Pancreas (tissue), 10 donors: ENCODE measurements at regions not wholly inside any gene's neighbourhood (a gene's known extent, or its start where the extent isn't known, plus 50 kb on each side); places are given as distances from the start of the nearest gene placed in this dataset.

Experiments used
- ATAC-seq, 4 donors: fragments of 200-7000 bp; cut with Tn5 transposase; one replicate each; pipeline versions ENCODE4 v1.8.0 to v1.9.1; 2020; ENCODE audit warnings: mild to moderate bottlenecking in 4 of 4, moderate library complexity in 4 of 4
- DNase-seq, 6 donors: peaks; one replicate each; pipeline ENCODE4 v3.0.0-alpha.2; 2020
- FAIRE-seq: peaks from 2 replicates; lab custom pipeline; 2012; peaks lifted over from hg19 to GRCh38; lab: Jason Lieb, UNC
- H3K27ac ChIP-seq, 4 donors: fragments of 200-600 bp; sonication (generic); 1 replicate in 3 of 4; 2 replicates in 1 of 4; pipeline versions ENCODE4 v1.5.0 to v1.8.0; 2020
- H3K27me3 ChIP-seq, 4 donors: fragments of 200-600 bp; one replicate each; pipeline ENCODE4 v1.8.0; 2021
- H3K36me3 ChIP-seq, 3 donors: fragments of 200-600 bp; sonication (generic) in 1 of 3; one replicate each; pipeline versions ENCODE4 v1.5.0 to v1.8.0; 2020 to 2021
- H3K4me1 ChIP-seq, 3 donors: fragments of 200-600 bp; one replicate each; pipeline ENCODE4 v1.8.0; 2021
- H3K4me3 ChIP-seq, 4 donors: fragments of 200-600 bp; sonication (generic) in 2 of 4; one replicate each; pipeline versions ENCODE4 v1.5.0 to v1.8.0; 2020 to 2021
- H3K9me3 ChIP-seq, 4 donors: fragments of 200-600 bp; one replicate each; pipeline ENCODE4 v1.8.0; 2021
- CTCF ChIP-seq, 4 donors: fragments of 200-600 bp; sonication (generic) in 3 of 4; IDR thresholded peaks; one replicate each; pipeline versions ENCODE4 v1.5.0 to v1.8.0; 2021; ENCODE audit warnings: antibody characterized with exemption in 4 of 4
- WGBS, 2 donors: extraction: QIAGEN DNeasy Blood & Tissue Kit; methylation state at CpG; one replicate each; pipeline ENCODE4 v1.1.7; 2013; 5-methylcytosine and 5-hydroxymethylcytosine counted together
- intact Hi-C, 3 donors: fragments of 100-400 bp; cut with DNase I; formaldehyde crosslinking; loops; one replicate each; pipeline versions ENCODE4 v1.11.1 to v1.14.2; 2022
- donor health status: healthy with polysubstance abuse.
- donor health status: DM: no; HTN: no; CAD: no; lungs with moderate emphysema.
- donor health status: DM: no; HTN: no; CAD: no.
- donor health status: control.
- donor health status: control.
- donor health status: Bipolar disorder and iron deficiency.
- donor health status: DM: yes; HTN: yes; CAD: no.
- donor health status: DM: no; HTN: no; CAD: no.
- donor health status: DM: no; HTN: no; CAD: no.
- donor health status: DM: yes; HTN: yes; CAD: no.

- intact Hi-C loops: loop anchor here in 1 of 3 donors (10.0 kb wide), 1 partner anchor 532 kb away; no protein-coding TSS in a partner anchor
- FAIRE-seq: no peak
- peak in 3 of 4 donors; percentile 15 to 20 (median 20) for TF ChIP-seq CTCF (IDR thresholded peaks at IDR 0.05)
- H3K36me3 ChIP-seq: no peaks in the 10 kb centered on the region
- no peaks in the 10 kb centered on the region for H3K27me3 ChIP-seq
- no peak for ATAC-seq
- no peak overlapping the region for H3K4me3 ChIP-seq
- H3K27ac ChIP-seq: no peak overlapping the region
- 52 to 56% methylated on average over 3 of the region's 3 CpGs for WGBS, 2 donors
- no peaks in the 10 kb centered on the region for H3K4me1 ChIP-seq
- DNase-seq: no peak
- no peaks in the 10 kb centered on the region for H3K9me3 ChIP-seq
Measured at GRCh38 chr11:82676483-82677094, 57.1 kb downstream of the FAM181B start.

- FAIRE-seq: no peak
- 62 to 65% methylated on average over 5 of the region's 5 CpGs for WGBS, 2 donors
Measured at GRCh38 chr11:82675838-82676237, 57.8 kb downstream of the FAM181B start.

GRCh38 chr11:82673631-82674030 lies 60.0 kb downstream of the FAM181B start:
- DNase-seq (no peak), FAIRE-seq (no peak), ATAC-seq (no peak)
- no peak for TF ChIP-seq CTCF (IDR thresholded peaks at IDR 0.05)
- H3K27me3 ChIP-seq: no peaks in the 10 kb centered on the region
- intact Hi-C loops: loop anchor here in 1 of 3 donors (10.0 kb wide), 1 partner anchor 529 kb away; no protein-coding TSS in a partner anchor
- H3K27ac ChIP-seq: no peak overlapping the region
- no peaks in the 10 kb centered on the region for H3K9me3 ChIP-seq
- H3K4me1 ChIP-seq: no peaks in the 10 kb centered on the region
- H3K36me3 ChIP-seq: no peaks in the 10 kb centered on the region
- WGBS, 2 donors: 61 to 80% methylated on average over 3 of the region's 3 CpGs
- no peak overlapping the region for H3K4me3 ChIP-seq

More at GRCh38 chr11:82675838-82676237, 57.8 kb downstream of the FAM181B start:
- intact Hi-C loops: loop anchor here in 1 of 3 donors (10.0 kb wide), 1 partner anchor 531 kb away; no protein-coding TSS in a partner anchor
- DNase-seq (no peak), ATAC-seq (no peak)
- Histone ChIP-seq H3K9me3 (no peaks in the 10 kb centered on the region), H3K4me1 (no peaks in the 10 kb centered on the region), H3K27ac (no peak overlapping the region), H3K4me3 (no peak overlapping the region), H3K27me3 (no peaks in the 10 kb centered on the region), H3K36me3 (no peaks in the 10 kb centered on the region)
- TF ChIP-seq CTCF (IDR thresholded peaks at IDR 0.05): no peak

- Histone ChIP-seq H3K27ac (no peak overlapping the region), H3K4me3 (no peak overlapping the region), H3K36me3 (no peaks in the 10 kb centered on the region), H3K27me3 (no peaks in the 10 kb centered on the region), H3K9me3 (no peaks in the 10 kb centered on the region), H3K4me1 (no peaks in the 10 kb centered on the region)
- 75% methylated on average over 1 of the region's 1 CpG for WGBS, 2 donors
- intact Hi-C loops: loop anchor here in 1 of 3 donors (10.0 kb wide), 1 partner anchor 527 kb away; no protein-coding TSS in a partner anchor
- TF ChIP-seq CTCF (IDR thresholded peaks at IDR 0.05): no peak
- ATAC-seq (no peak), DNase-seq (no peak), FAIRE-seq (no peak)
Measured at GRCh38 chr11:82671451-82671850, 62.2 kb downstream of the FAM181B start.

- no peaks in the 10 kb centered on the region for H3K9me3 ChIP-seq
- DNase-seq (no peak), FAIRE-seq (no peak), ATAC-seq (no peak)
- H3K4me3 ChIP-seq: no peak overlapping the region
- H3K27ac ChIP-seq: no peak overlapping the region
- no peaks in the 10 kb centered on the region for H3K27me3 ChIP-seq
- no peak for TF ChIP-seq CTCF (IDR thresholded peaks at IDR 0.05)
- intact Hi-C loops: no loop called here
- no peaks in the 10 kb centered on the region for H3K36me3 ChIP-seq
- WGBS, 2 donors: 52 to 60% methylated on average over 1 of the region's 1 CpG
- no peaks in the 10 kb centered on the region for H3K4me1 ChIP-seq
Measured at GRCh38 chr11:82663535-82663934, 70.1 kb downstream of the FAM181B start.
